GM21825 (cell line): ENCODE measurements at regions not wholly inside any gene's neighbourhood (a gene's known extent, or its start where the extent isn't known, plus 50 kb on each side); places are given as distances from the start of the nearest gene placed in this dataset.

ENCODE experiments used
- ATAC-seq: cut with Tn5 transposase; IDR thresholded peaks from one replicate; pipeline ENCODE4 v1.9.1; 2021; ENCODE audit warnings: mild to moderate bottlenecking, moderate library complexity; ENCODE audit not compliant: unreplicated experiment

GRCh38 chr7:131098527-131098926 lies 229.1 kb upstream of the MKLN1 start:
- no peak for ATAC-seq

DNA sequence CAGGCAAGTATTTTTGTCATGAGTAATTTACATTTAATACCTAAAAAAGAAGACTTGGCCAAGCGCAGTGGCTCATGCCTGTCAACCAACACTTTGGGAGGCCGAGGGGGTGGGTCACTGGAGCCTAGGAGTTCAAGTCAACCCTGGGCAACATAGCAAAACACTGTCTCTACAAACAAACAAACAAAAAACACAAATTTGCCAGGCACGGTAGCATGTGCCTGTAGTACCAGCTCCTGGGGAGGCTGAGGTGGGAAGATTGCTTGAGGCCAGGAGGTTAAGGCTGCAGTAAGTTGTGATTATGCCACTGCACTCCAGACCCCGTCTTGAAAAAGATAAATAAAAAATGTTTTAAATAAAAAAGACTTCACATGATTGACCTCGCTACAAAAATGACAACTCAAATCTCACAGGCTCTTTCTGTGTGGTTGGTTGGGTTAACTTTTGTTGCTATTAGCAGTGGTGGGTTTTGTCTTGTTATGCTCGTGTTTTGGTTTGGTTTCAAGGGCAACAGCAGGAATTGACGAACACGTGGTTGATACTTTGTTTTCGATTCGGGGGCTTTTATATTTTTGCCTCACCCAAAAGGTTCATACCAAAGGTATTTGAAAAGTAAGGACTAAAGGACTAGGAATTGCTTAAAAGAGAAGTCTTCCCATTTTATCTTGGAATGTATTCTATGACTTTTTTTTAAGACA lies 227.2 kb upstream of the MKLN1 start:
- ATAC-seq = no peak

DNA sequence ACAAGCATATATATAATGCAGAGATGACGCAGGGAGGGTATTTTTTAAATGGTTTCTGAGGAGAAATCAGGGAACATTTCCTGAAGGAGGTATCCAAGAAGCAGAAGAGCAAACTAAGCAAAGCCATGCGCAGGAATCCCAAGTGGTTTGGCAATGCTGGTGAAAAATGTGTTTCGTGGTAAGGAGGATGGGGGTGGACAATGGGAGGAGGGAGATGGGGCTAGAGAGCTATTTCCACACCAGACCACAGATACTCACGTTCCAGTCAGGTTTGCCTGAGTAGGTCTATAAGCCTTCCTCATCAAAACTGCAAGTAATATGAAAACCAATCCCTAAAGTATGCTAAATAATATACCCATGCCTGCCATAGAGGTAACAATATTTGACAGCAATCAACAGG lies 223.7 kb upstream of the MKLN1 start:
- ATAC-seq = no peak

DNA sequence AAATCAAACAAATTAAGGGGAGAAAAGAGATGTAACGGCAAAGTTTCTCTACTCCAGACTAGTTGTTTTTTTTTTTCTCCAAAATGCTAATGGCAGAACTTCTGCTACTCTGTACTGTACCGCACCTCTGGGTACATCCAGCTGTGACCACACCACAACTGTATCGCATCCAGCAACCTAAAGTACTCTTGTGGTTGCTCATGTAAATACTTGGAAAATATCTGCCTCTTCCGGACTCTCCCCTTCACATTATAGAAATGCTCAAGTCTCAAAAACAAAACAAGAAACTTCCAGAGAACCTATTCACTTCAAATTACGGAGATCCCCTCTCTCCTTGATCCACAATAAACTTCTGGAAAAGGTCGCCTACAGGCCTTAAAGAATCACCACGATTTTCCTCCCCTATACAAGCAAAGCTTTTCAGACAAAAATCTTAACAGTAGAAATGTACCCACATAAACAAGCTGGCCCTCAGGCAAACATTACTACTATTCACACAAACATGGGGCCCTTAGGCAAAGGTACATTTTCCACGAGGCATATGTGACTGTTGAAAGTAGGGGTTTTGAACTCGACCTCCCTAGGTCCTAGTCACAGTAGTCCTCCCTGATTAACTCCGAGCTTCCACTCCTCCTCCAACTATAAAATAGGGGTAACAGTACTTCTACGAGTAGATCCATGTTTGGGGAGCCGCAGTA lies 222.9 kb upstream of the MKLN1 start:
- ATAC-seq = no peak

- no peak for ATAC-seq
Measured at GRCh38 chr7:131105294-131105798, 222.3 kb upstream of the MKLN1 start.

GRCh38 chr7:131105799-131106680 lies 221.6 kb upstream of the MKLN1 start:
- peak; percentile 39 for ATAC-seq

GRCh38 chr7:131106681-131107336 lies 220.9 kb upstream of the MKLN1 start:
- no peak for ATAC-seq

DNA sequence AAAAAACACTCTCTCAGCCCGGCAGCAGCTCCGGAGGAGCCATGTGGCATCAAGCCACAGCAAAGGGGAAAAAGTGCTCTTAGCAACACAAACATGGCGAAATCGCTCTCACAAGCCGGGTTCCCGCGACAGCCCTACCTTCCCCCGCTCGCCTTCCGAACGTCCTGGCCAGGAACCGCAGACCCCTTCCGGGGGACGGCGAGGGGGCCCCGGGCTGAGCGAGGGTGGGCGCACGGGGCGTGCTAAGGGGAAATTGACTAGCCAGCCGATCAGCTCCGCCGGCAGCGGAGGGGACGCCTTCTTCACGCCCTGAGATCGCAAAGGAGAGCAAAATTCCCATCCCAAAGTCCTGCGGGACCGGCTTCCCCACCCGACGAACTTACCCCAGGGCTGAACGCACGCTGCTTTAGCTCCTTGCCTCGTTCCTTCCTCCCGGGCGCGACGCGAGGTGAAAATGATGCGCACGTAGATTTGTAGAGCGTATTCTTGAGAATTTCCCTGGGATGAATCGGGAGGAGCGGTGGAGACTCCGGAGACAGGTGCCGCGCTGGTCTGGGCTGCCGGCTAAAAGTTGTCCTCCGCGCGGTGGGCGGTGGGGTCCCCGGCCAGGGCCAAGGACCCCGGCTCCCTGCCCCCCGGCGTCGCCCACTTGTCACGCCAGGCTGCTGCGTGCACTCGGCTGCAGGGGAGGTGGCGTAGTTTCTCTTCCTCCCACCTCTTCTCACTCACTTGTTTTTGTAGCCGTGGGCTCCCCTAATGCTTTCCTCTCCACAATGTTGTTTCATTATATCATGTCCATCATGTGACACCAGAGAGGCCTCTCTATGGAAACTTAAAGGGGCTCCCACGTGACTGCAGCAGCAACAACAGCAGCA lies 220.1 kb upstream of the MKLN1 start:
- peak; percentile 43 for ATAC-seq

GRCh38 chr7:131108212-131108940 lies 219.3 kb upstream of the MKLN1 start:
- ATAC-seq = no peak

DNA sequence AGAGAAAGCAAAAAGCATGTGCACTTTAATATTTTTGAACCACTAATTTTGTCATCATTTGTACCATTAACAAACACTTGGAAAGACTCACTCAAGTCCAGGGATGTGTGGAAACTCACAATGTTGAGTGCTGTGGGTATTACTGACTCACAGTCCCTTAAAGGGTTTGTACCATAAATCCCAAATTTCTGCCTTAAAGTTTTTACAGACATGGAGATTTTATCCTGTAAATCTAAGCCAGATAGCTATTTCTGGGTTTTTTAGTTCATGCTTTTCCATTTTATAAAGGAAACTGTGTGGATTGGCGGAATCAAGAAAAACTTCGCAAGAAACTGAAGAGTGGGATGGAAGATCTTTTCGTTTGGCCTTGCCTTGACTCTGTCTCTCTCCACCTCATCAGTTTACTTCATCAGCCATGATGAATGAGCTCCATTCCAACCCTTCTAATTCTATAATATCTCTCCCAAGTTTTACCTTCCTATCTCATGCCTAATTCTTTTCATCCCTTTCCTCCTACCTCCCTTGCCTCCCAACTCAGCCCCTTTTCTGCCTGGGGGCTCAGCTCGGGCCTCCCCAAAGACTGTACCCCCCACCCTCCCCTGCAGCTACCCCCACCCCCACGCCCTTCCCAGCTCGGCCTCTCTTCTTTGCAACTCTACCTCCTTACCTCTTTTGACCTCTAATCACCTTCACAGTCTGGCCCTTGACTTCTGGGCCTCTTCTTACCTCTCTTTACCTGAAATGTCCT lies 218.5 kb upstream of the MKLN1 start:
- no peak for ATAC-seq

GRCh38 chr7:131109759-131110296 lies 217.8 kb upstream of the MKLN1 start:
- peak; percentile 30 for ATAC-seq

GRCh38 chr7:131110297-131111080 lies 217.2 kb upstream of the MKLN1 start:
- no peak for ATAC-seq

DNA sequence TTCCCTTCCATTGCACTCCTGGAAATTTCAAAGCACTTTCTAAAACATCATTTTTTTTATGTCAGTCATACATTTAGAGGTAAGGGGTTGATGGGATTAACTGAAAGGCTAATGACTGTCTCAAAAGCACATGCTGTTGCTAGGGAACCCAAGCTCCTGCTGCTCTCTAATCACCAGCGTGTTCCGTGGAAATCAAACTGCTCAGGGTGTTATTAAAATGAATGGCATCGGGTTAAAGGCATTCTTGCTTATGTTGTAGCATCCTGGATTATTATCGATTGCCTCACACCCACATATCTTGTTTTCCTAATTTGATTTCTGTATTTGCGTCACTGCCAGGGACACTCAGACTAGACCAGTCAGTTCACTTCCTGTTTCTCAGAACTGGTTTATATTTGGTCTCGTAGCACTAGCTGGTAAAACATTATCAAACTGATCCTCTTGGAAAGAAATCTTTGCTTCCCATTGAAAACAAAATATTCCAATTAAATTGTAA lies 216.5 kb upstream of the MKLN1 start:
- no peak for ATAC-seq

DNA sequence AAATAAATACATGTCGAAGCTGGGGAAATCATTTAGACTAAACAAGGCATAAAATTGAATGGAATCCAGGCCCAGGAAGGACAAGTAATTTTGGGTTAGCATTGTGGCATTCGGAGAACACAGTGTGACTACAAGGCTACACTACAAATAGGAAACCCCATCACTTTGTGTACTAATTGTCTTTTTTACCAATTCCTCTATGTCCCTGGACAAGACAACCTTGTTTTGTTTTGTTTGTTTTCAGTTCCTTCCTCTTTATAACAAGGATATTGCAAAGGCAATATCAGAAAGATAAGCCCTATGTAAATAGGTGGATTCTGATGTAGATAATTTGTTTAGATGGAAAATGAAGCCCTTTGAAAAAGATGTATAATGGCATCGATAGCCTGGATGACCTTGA lies 215.9 kb upstream of the MKLN1 start:
- ATAC-seq = no peak

DNA sequence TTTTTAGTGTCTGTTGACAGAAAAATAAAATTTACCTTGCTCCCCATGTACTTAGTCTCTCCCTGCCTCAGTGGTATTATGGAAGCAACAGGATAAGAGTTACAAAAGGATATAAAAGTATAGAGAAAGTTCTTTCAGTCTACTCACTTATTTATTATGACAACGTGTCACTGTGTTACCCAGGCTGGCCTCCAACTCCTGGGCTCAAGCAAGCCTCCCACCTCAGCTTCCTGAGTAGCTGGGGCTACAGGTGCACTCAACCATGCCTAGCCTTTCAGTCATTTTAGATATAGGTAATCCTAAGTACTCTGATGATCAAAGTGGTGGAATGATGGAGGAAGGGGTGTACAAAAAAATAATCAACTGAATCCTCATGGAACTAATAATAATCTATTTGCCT lies 215.2 kb upstream of the MKLN1 start:
- ATAC-seq = no peak

GRCh38 chr7:131115340-131115739 lies 212.3 kb upstream of the MKLN1 start:
- ATAC-seq = no peak

- ATAC-seq = no peak
Measured at GRCh38 chr7:131117439-131117838, 210.2 kb upstream of the MKLN1 start.
